WTC11 (cell line): ENCODE measurements at regions not wholly inside any gene's neighbourhood (a gene's known extent, or its start where the extent isn't known, plus 50 kb on each side); places are given as distances from the start of the nearest gene placed in this dataset.

Experiments used
- ATAC-seq: fragments of 200-7000 bp; cut with Tn5 transposase; 2 replicates; pipeline ENCODE4 v1.10.0; 2021; ENCODE audit warnings: mild to moderate bottlenecking, moderate library complexity
- CTCF ChIA-PET: fragments of 300-600 bp; sonication (Branson Sonifier 250); formaldehyde crosslinking; loops from one replicate; lab custom pipeline; 2021; ENCODE audit warnings: antibody characterized with exemption; lab: Charles Lee
- POLR2A ChIA-PET: fragments of 350-600 bp; sonication (Branson Sonifier 250); formaldehyde crosslinking; loops from one replicate; lab custom pipeline; 2021; ENCODE audit warnings: antibody characterized with exemption; lab: Charles Lee
- DNase-seq: peaks from one replicate; pipeline ENCODE4 v3.0.0; 2021; ENCODE audit warnings: low spot score
- H3K27ac Mint-ChIP-seq: 2 replicates; pipeline ENCODE4 v1.8.0; 2021; ENCODE audit warnings: mixed read lengths
- H3K27me3 Mint-ChIP-seq: 2 replicates; pipeline ENCODE4 v1.8.0; 2021; ENCODE audit warnings: low read depth, mild to moderate bottlenecking, moderate library complexity, mixed read lengths
- H3K36me3 Mint-ChIP-seq: 2 replicates; pipeline ENCODE4 v1.8.0; 2021; ENCODE audit warnings: mixed read lengths
- H3K4me1 Mint-ChIP-seq: 2 replicates; pipeline ENCODE4 v1.8.0; 2022; ENCODE audit warnings: mixed read lengths
- H3K4me3 Mint-ChIP-seq: 2 replicates; pipeline ENCODE4 v1.8.0; 2021; ENCODE audit warnings: mild to moderate bottlenecking, moderate library complexity, mixed read lengths
- H3K9me3 Mint-ChIP-seq: 2 replicates; pipeline ENCODE4 v1.8.0; 2021; ENCODE audit warnings: mixed read lengths
- ELF4 ChIP-seq: sonication (generic); formaldehyde crosslinking; IDR thresholded peaks from 2 replicates; pipeline ENCODE4 v1.8.1; 2022; ENCODE audit warnings: low read depth, mild to moderate bottlenecking, moderate library complexity, missing genetic modification reagents
- GABPB1 ChIP-seq: sonication (generic); formaldehyde crosslinking; IDR thresholded peaks from 2 replicates; pipeline ENCODE4 v1.8.1; 2023; ENCODE audit warnings: mild to moderate bottlenecking, missing genetic modification reagents
- KAT7 ChIP-seq: sonication (generic); formaldehyde crosslinking; IDR thresholded peaks from 2 replicates; pipeline ENCODE4 v1.8.1; 2023; ENCODE audit warnings: missing genetic modification reagents, mild to moderate bottlenecking, borderline replicate concordance
- NFYB ChIP-seq: sonication (generic); formaldehyde crosslinking; conservative IDR thresholded peaks from 2 replicates; pipeline ENCODE4 v1.8.0; 2022; ENCODE audit warnings: low read depth, missing genetic modification reagents
- RORB ChIP-seq: fragments of 250-450 bp; sonication (Bioruptor Pico); IDR thresholded peaks from 2 replicates; pipeline ENCODE4 v1.9.0; 2021; ENCODE audit warnings: mild to moderate bottlenecking
- ZBTB21 ChIP-seq: sonication (generic); formaldehyde crosslinking; IDR thresholded peaks from 2 replicates; pipeline ENCODE4 v1.8.1; 2023; ENCODE audit warnings: mild to moderate bottlenecking, missing genetic modification reagents, borderline replicate concordance
- ZNF138 ChIP-seq: sonication (generic); formaldehyde crosslinking; conservative IDR thresholded peaks from 2 replicates; pipeline ENCODE4 v1.8.1; 2022; ENCODE audit warnings: mild to moderate bottlenecking, moderate library complexity, missing genetic modification reagents
- ZNF219 ChIP-seq: sonication (generic); formaldehyde crosslinking; IDR thresholded peaks from 2 replicates; pipeline ENCODE4 v1.8.0; 2023; ENCODE audit warnings: missing genetic modification reagents, mild to moderate bottlenecking, borderline replicate concordance
- TF ChIP-seq, protein P1 (sequence below): sonication (generic); formaldehyde crosslinking; IDR thresholded peaks from 2 replicates; pipeline ENCODE4 v1.8.1; 2023; ENCODE audit warnings: mild to moderate bottlenecking, moderate library complexity, missing genetic modification reagents
- TF ChIP-seq, protein P2 (sequence below): sonication (generic); formaldehyde crosslinking; IDR thresholded peaks from 2 replicates; pipeline ENCODE4 v1.8.0; 2022; ENCODE audit warnings: missing genetic modification reagents
- TF ChIP-seq, protein P3 (sequence below): sonication (generic); formaldehyde crosslinking; IDR thresholded peaks from 2 replicates; pipeline ENCODE4 v1.8.1; 2023; ENCODE audit warnings: mild to moderate bottlenecking, missing genetic modification reagents, moderate library complexity
- TF ChIP-seq, protein P4 (sequence below): fragments of 250-450 bp; sonication (Bioruptor Pico); conservative IDR thresholded peaks from 2 replicates; pipeline ENCODE4 v1.9.0; 2021; ENCODE audit warnings: mild to moderate bottlenecking
- TF ChIP-seq, protein P5 (sequence below): sonication (generic); formaldehyde crosslinking; IDR thresholded peaks from 2 replicates; pipeline ENCODE4 v1.8.1; 2023; ENCODE audit warnings: mild to moderate bottlenecking, missing genetic modification reagents, borderline replicate concordance
- TF ChIP-seq, protein P6 (sequence below): sonication (generic); formaldehyde crosslinking; IDR thresholded peaks from 2 replicates; pipeline ENCODE4 v1.8.1; 2023; ENCODE audit warnings: mild to moderate bottlenecking, missing genetic modification reagents

DNA sequence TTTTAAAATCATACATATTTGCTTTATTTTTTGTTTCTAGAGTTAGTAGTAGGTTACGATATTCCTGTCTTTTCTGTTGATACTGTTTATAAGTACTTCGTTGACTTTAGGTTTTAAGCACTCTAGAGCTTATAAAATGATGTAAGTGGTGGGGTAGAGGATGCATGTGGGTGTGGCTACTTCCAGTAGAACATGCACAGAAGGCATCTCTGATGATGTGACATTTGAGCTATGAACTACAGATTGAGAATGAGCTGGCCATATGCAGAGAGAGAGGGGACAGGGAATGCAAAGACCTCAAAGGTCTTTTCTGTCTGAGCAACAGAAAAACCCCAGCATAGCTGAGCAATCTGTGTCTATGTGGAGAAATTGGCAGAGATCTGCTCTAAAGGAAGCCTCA is 233.9 kb upstream of the STAC start:
- ATAC-seq (no peak), DNase-seq (no peak)
- H3K27me3 Mint-ChIP-seq, result no peaks in the 10 kb centered on the region
- ChIA-PET POLR2A (no interaction called here), CTCF (no interaction called here)
- no peak overlapping the region for H3K4me3 Mint-ChIP-seq
- TF ChIP-seq, protein P1, sequence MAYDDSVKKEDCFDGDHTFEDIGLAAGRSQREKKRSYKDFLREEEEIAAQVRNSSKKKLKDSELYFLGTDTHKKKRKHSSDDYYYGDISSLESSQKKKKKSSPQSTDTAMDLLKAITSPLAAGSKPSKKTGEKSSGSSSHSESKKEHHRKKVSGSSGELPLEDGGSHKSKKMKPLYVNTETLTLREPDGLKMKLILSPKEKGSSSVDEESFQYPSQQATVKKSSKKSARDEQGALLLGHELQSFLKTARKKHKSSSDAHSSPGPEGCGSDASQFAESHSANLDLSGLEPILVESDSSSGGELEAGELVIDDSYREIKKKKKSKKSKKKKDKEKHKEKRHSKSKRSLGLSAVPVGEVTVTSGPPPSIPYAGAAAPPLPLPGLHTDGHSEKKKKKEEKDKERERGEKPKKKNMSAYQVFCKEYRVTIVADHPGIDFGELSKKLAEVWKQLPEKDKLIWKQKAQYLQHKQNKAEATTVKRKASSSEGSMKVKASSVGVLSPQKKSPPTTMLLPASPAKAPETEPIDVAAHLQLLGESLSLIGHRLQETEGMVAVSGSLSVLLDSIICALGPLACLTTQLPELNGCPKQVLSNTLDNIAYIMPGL (CRISPR knock-in tag), result no peak
- no peak for TF ChIP-seq ZNF219 (CRISPR knock-in tag)
- no peak for TF ChIP-seq RORB
- TF ChIP-seq ZNF138, result no peak
- no peak for TF ChIP-seq ELF4 (CRISPR knock-in tag)
- TF ChIP-seq ZBTB21 (CRISPR knock-in tag), result no peak
- TF ChIP-seq, protein P2, sequence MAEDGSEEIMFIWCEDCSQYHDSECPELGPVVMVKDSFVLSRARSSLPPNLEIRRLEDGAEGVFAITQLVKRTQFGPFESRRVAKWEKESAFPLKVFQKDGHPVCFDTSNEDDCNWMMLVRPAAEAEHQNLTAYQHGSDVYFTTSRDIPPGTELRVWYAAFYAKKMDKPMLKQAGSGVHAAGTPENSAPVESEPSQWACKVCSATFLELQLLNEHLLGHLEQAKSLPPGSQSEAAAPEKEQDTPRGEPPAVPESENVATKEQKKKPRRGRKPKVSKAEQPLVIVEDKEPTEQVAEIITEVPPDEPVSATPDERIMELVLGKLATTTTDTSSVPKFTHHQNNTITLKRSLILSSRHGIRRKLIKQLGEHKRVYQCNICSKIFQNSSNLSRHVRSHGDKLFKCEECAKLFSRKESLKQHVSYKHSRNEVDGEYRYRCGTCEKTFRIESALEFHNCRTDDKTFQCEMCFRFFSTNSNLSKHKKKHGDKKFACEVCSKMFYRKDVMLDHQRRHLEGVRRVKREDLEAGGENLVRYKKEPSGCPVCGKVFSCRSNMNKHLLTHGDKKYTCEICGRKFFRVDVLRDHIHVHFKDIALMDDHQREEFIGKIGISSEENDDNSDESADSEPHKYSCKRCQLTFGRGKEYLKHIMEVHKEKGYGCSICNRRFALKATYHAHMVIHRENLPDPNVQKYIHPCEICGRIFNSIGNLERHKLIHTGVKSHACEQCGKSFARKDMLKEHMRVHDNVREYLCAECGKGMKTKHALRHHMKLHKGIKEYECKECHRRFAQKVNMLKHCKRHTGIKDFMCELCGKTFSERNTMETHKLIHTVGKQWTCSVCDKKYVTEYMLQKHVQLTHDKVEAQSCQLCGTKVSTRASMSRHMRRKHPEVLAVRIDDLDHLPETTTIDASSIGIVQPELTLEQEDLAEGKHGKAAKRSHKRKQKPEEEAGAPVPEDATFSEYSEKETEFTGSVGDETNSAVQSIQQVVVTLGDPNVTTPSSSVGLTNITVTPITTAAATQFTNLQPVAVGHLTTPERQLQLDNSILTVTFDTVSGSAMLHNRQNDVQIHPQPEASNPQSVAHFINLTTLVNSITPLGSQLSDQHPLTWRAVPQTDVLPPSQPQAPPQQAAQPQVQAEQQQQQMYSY (CRISPR knock-in tag), result no peak
- TF ChIP-seq NFYB (CRISPR knock-in tag), result no peak
- no peak for TF ChIP-seq KAT7 (CRISPR knock-in tag)
- TF ChIP-seq, protein P3, sequence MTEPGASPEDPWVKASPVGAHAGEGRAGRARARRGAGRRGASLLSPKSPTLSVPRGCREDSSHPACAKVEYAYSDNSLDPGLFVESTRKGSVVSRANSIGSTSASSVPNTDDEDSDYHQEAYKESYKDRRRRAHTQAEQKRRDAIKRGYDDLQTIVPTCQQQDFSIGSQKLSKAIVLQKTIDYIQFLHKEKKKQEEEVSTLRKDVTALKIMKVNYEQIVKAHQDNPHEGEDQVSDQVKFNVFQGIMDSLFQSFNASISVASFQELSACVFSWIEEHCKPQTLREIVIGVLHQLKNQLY (CRISPR knock-in tag), result no peak
- TF ChIP-seq, protein P4, sequence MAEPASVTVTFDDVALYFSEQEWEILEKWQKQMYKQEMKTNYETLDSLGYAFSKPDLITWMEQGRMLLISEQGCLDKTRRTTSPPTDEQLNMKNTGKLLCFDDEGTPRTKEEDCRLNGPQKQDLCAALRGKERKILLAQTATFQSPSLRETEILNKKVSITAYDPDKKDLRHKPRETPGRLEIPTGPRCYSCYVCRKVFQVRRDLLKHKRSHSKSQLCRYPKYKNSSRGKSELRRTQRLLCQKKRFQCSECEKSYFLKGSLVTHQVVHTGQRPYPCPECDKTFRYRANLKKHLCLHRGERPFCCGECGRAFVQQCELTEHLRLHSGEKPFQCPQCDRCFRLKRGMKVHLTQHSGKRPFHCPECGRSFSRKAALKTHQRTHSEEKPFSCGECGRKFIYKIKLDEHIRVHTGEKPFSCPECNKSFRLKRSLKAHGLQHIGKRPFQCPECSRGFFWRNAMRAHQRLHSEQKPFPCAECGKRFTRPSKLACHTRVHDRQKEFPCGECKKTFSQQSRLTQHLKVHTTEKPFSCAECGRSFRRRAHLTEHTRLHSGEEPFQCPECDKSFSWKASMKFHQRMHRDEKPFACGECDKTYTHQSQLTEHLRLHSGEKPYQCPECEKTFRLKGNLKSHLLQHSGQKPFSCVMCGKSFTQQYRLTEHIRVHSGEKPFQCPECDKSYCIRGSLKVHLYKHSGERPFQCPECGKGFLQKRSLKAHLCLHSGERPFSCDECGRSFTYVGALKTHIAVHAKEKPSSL (CRISPR knock-in tag), result no peak
- H3K36me3 Mint-ChIP-seq, result no peaks in the 10 kb centered on the region
- H3K27ac Mint-ChIP-seq, result no peak overlapping the region
- no peaks in the 10 kb centered on the region for H3K9me3 Mint-ChIP-seq
- no peaks in the 10 kb centered on the region for H3K4me1 Mint-ChIP-seq

DNA sequence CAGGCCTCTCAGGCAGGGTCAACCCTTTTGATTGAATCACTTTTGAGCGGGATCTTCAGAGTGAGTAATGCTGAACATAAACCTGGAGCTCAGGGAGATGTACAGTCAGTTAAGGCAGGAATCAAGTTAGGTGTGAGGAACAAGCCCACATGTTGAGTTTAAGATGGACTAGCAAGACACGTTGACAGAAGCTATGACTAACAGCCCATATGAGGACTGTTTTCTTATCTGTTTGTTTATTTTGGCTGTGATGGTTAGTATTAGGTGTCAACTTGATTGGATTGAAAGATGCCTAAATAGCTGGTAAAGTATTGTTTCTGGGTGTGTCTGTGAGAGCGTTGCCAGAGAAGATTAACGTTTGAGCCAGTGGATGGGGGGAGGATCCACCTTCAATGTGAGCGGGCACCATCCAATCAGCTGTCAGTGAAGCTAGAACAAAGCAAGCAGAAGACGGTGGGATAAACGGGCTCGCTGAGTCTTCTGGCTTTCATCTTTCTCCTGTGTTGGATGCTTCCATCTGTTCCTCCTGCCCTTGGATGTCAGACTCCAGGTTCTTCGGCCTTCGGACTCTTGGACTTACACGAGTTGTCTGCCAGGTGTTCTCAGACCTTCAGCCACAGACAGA is 232.3 kb upstream of the STAC start:
- CTCF ChIA-PET, result interaction anchor here (0.9 kb wide), 1 partner anchor 23 kb away, joined by 3 read pairs; no protein-coding TSS in a partner anchor

More for the DNA sequence above, 232.3 kb upstream of the STAC start:
- Mint-ChIP-seq H3K9me3 (no peaks in the 10 kb centered on the region), H3K36me3 (no peaks in the 10 kb centered on the region), H3K27me3 (no peaks in the 10 kb centered on the region)
- POLR2A ChIA-PET, result no interaction called here
- TF ChIP-seq, protein P5, sequence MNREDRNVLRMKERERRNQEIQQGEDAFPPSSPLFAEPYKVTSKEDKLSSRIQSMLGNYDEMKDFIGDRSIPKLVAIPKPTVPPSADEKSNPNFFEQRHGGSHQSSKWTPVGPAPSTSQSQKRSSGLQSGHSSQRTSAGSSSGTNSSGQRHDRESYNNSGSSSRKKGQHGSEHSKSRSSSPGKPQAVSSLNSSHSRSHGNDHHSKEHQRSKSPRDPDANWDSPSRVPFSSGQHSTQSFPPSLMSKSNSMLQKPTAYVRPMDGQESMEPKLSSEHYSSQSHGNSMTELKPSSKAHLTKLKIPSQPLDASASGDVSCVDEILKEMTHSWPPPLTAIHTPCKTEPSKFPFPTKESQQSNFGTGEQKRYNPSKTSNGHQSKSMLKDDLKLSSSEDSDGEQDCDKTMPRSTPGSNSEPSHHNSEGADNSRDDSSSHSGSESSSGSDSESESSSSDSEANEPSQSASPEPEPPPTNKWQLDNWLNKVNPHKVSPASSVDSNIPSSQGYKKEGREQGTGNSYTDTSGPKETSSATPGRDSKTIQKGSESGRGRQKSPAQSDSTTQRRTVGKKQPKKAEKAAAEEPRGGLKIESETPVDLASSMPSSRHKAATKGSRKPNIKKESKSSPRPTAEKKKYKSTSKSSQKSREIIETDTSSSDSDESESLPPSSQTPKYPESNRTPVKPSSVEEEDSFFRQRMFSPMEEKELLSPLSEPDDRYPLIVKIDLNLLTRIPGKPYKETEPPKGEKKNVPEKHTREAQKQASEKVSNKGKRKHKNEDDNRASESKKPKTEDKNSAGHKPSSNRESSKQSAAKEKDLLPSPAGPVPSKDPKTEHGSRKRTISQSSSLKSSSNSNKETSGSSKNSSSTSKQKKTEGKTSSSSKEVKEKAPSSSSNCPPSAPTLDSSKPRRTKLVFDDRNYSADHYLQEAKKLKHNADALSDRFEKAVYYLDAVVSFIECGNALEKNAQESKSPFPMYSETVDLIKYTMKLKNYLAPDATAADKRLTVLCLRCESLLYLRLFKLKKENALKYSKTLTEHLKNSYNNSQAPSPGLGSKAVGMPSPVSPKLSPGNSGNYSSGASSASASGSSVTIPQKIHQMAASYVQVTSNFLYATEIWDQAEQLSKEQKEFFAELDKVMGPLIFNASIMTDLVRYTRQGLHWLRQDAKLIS, result no peak
- no peak for TF ChIP-seq GABPB1 (CRISPR knock-in tag)
- TF ChIP-seq, protein P6, sequence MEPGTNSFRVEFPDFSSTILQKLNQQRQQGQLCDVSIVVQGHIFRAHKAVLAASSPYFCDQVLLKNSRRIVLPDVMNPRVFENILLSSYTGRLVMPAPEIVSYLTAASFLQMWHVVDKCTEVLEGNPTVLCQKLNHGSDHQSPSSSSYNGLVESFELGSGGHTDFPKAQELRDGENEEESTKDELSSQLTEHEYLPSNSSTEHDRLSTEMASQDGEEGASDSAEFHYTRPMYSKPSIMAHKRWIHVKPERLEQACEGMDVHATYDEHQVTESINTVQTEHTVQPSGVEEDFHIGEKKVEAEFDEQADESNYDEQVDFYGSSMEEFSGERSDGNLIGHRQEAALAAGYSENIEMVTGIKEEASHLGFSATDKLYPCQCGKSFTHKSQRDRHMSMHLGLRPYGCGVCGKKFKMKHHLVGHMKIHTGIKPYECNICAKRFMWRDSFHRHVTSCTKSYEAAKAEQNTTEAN (CRISPR knock-in tag), result no peak
- TF ChIP-seq, all 79 proteins: peak for 0
- Mint-ChIP-seq H3K27ac (no peak overlapping the region), H3K4me3 (no peak overlapping the region), H3K4me1 (no peaks in the 10 kb centered on the region)
- ATAC-seq, result no peak
- no peak for DNase-seq
